Neural cell (in vitro differentiated cells): ENCODE measurements at regions not wholly inside any gene's neighbourhood (a gene's known extent, or its start where the extent isn't known, plus 50 kb on each side); places are given as distances from the start of the nearest gene placed in this dataset.

Experiments used
- H2AFZ ChIP-seq: fragments of 200-600, 300-800 bp; sonication (generic), shearing (Covaris generic); 2 replicates; pipeline ENCODE4 v1.6.0; 2014; ENCODE audit warnings: low read depth, mild to moderate bottlenecking, antibody characterized with exemption, low read length, moderate library complexity
- H3F3A ChIP-seq: fragments of 200-600 bp; shearing (Covaris generic); 2 replicates; pipeline ENCODE4 v1.6.1; 2016; ENCODE audit warnings: mild to moderate bottlenecking, moderate library complexity, mixed read lengths, antibody characterized with exemption, low read length; ENCODE audit not compliant: insufficient read depth, poor library complexity, severe bottlenecking
- H3K27ac ChIP-seq: fragments of 200-600, 300-800 bp; sonication (generic), shearing (Covaris generic); 2 replicates; pipeline ENCODE4 v1.5.1; 2014; ENCODE audit warnings: mild to moderate bottlenecking, low read length, moderate library complexity
- H3K27me3 ChIP-seq: fragments of 300-800, 200-600 bp; sonication (generic), shearing (Covaris generic); 2 replicates; pipeline ENCODE4 v1.6.0; 2014; ENCODE audit warnings: mild to moderate bottlenecking, low read depth, low read length, moderate library complexity; ENCODE audit not compliant: insufficient read depth
- H3K36me3 ChIP-seq: fragments of 300-800, 200-600 bp; sonication (generic), shearing (Covaris generic); 2 replicates; pipeline ENCODE4 v1.5.1; 2014; ENCODE audit warnings: mild to moderate bottlenecking, antibody characterized with exemption, low read length, moderate library complexity; ENCODE audit not compliant: insufficient read depth
- H3K4me2 ChIP-seq: fragments of 300-800, 200-600 bp; sonication (generic), shearing (Covaris generic); 2 replicates; pipeline ENCODE4 v1.6.0; 2014; ENCODE audit warnings: mild to moderate bottlenecking, low read length
- H3K4me3 ChIP-seq: fragments of 300-800, 200-600 bp; sonication (generic), shearing (Covaris generic); 2 replicates; pipeline ENCODE4 v1.5.1; 2014; ENCODE audit warnings: mild to moderate bottlenecking, low read length, moderate library complexity
- H3K79me2 ChIP-seq: fragments of 200-600 bp; shearing (Covaris generic); replicated peaks from 2 replicates; pipeline ENCODE4 v1.6.0; 2014; ENCODE audit warnings: mild to moderate bottlenecking, low read length, moderate library complexity; ENCODE audit not compliant: insufficient read depth
- H3K9ac ChIP-seq: fragments of 300-800, 200-600 bp; sonication (generic), shearing (Covaris generic); 2 replicates; pipeline ENCODE4 v1.6.1; 2016; ENCODE audit warnings: mild to moderate bottlenecking, low read length, mixed read lengths
- H3K9me2 ChIP-seq: fragments of 200-600 bp; shearing (Covaris generic); 2 replicates; pipeline ENCODE4 v1.6.1; 2016; ENCODE audit warnings: mild to moderate bottlenecking, low read length, mixed read lengths; ENCODE audit not compliant: insufficient read depth
- H3K9me3 ChIP-seq: fragments of 200-600, 300-800 bp; sonication (generic), shearing (Covaris generic); 2 replicates; pipeline ENCODE4 v1.6.1; 2016; ENCODE audit warnings: mild to moderate bottlenecking, mixed run types, low read length, moderate library complexity, mixed read lengths
- H4K20me1 ChIP-seq: fragments of 200-600 bp; shearing (Covaris generic); 2 replicates; pipeline ENCODE4 v1.6.1; 2016; ENCODE audit warnings: mild to moderate bottlenecking, mixed run types; ENCODE audit not compliant: insufficient read depth
- EP300 ChIP-seq: fragments of 450-650 bp; conservative IDR thresholded peaks from 2 replicates; pipeline ENCODE4 v1.6.1; 2014; ENCODE audit warnings: antibody characterized with exemption, mild to moderate bottlenecking, moderate library complexity; ENCODE audit not compliant: poor library complexity, severe bottlenecking
- EZH2 ChIP-seq: fragments of 200-600, 300-800 bp; shearing (Covaris generic), sonication (generic); IDR thresholded peaks from 2 replicates; pipeline ENCODE4 v1.6.1; 2014; ENCODE audit warnings: antibody characterized with exemption, low read length, borderline replicate concordance, mild to moderate bottlenecking; ENCODE audit not compliant: insufficient read depth, poor library complexity, severe bottlenecking
- MXI1 ChIP-seq: fragments of 450-650 bp; conservative IDR thresholded peaks from 2 replicates; pipeline ENCODE4 v1.6.1; 2014; ENCODE audit warnings: antibody characterized with exemption, mild to moderate bottlenecking; ENCODE audit not compliant: poor library complexity, severe bottlenecking
- POLR2AphosphoS5 ChIP-seq: IDR thresholded peaks from 2 replicates; pipeline ENCODE4 v1.6.1; 2012
- RAD21 ChIP-seq: fragments of 450-650 bp; conservative IDR thresholded peaks from 2 replicates; pipeline ENCODE4 v1.6.1; 2014; ENCODE audit warnings: antibody characterized with exemption, mild to moderate bottlenecking, moderate library complexity
- SMC3 ChIP-seq: fragments of 450-650 bp; conservative IDR thresholded peaks from 2 replicates; pipeline ENCODE4 v1.6.1; 2014; ENCODE audit warnings: antibody characterized with exemption, mild to moderate bottlenecking, moderate library complexity; ENCODE audit not compliant: poor library complexity
- TAF1 ChIP-seq: IDR thresholded peaks from 2 replicates; pipeline ENCODE4 v1.6.1; 2012; ENCODE audit warnings: low read depth
- TF ChIP-seq, protein P1 (sequence below): fragments of 450-650 bp; IDR thresholded peaks from 2 replicates; pipeline ENCODE4 v1.5.1; 2014; ENCODE audit warnings: antibody characterized with exemption, mild to moderate bottlenecking, moderate library complexity; ENCODE audit not compliant: poor library complexity, severe bottlenecking
- TF ChIP-seq, protein P2 (sequence below): IDR thresholded peaks from 2 replicates; pipeline ENCODE4 v1.6.1; 2012; ENCODE audit warnings: borderline replicate concordance

GRCh38 chr4:18180122-18180521 is 158.6 kb upstream of the LCORL start:
- Histone ChIP-seq H3K27me3 (no peaks in the 10 kb centered on the region), H3K79me2 (no peaks in the 10 kb centered on the region), H3K36me3 (no peaks in the 10 kb centered on the region), H4K20me1 (no peaks in the 10 kb centered on the region), H3K27ac (no peak overlapping the region), H3K9me3 (no peaks in the 10 kb centered on the region), H3F3A (no peaks in the 10 kb centered on the region), H3K9me2 (no peaks in the 10 kb centered on the region), H2AFZ (no peak overlapping the region), H3K4me3 (no peak overlapping the region), H3K4me2 (no peak overlapping the region), H3K9ac (no peak overlapping the region)
- TF ChIP-seq, protein P1, sequence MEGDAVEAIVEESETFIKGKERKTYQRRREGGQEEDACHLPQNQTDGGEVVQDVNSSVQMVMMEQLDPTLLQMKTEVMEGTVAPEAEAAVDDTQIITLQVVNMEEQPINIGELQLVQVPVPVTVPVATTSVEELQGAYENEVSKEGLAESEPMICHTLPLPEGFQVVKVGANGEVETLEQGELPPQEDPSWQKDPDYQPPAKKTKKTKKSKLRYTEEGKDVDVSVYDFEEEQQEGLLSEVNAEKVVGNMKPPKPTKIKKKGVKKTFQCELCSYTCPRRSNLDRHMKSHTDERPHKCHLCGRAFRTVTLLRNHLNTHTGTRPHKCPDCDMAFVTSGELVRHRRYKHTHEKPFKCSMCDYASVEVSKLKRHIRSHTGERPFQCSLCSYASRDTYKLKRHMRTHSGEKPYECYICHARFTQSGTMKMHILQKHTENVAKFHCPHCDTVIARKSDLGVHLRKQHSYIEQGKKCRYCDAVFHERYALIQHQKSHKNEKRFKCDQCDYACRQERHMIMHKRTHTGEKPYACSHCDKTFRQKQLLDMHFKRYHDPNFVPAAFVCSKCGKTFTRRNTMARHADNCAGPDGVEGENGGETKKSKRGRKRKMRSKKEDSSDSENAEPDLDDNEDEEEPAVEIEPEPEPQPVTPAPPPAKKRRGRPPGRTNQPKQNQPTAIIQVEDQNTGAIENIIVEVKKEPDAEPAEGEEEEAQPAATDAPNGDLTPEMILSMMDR: no peak
- no peak for TF ChIP-seq EZH2
- TF ChIP-seq, protein P2, sequence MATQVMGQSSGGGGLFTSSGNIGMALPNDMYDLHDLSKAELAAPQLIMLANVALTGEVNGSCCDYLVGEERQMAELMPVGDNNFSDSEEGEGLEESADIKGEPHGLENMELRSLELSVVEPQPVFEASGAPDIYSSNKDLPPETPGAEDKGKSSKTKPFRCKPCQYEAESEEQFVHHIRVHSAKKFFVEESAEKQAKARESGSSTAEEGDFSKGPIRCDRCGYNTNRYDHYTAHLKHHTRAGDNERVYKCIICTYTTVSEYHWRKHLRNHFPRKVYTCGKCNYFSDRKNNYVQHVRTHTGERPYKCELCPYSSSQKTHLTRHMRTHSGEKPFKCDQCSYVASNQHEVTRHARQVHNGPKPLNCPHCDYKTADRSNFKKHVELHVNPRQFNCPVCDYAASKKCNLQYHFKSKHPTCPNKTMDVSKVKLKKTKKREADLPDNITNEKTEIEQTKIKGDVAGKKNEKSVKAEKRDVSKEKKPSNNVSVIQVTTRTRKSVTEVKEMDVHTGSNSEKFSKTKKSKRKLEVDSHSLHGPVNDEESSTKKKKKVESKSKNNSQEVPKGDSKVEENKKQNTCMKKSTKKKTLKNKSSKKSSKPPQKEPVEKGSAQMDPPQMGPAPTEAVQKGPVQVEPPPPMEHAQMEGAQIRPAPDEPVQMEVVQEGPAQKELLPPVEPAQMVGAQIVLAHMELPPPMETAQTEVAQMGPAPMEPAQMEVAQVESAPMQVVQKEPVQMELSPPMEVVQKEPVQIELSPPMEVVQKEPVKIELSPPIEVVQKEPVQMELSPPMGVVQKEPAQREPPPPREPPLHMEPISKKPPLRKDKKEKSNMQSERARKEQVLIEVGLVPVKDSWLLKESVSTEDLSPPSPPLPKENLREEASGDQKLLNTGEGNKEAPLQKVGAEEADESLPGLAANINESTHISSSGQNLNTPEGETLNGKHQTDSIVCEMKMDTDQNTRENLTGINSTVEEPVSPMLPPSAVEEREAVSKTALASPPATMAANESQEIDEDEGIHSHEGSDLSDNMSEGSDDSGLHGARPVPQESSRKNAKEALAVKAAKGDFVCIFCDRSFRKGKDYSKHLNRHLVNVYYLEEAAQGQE: no peak
- no peak for TF ChIP-seq TAF1
- no peak for TF ChIP-seq RAD21
- no peak for TF ChIP-seq POLR2AphosphoS5

DNA sequence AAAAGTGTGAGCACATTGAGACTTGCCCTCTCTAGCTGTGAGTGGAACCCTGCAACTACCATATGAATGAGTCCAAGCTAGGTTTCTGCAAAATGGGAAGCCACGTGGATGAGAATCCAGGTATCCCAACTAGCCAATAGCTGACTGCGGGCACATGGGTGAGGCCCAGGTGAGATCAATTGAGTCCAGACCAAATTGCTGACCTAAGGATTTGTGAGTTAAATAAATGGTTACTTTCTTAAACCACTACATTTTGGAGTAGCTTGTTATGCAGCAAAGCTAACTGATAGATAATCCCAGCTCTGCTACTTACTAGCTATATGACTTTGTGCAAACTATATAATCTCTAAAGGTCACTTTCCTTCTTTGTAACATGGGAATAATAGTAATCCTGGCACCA is 150.3 kb upstream of the LCORL start:
- H2AFZ ChIP-seq: no peak overlapping the region
- no peaks in the 10 kb centered on the region for H3F3A ChIP-seq
- H3K4me2 ChIP-seq: no peak overlapping the region
- no peaks in the 10 kb centered on the region for H3K27me3 ChIP-seq
- no peak overlapping the region for H3K4me3 ChIP-seq
- no peak overlapping the region for H3K9ac ChIP-seq
- no peaks in the 10 kb centered on the region for H3K79me2 ChIP-seq
- no peaks in the 10 kb centered on the region for H3K9me2 ChIP-seq
- H3K9me3 ChIP-seq: no peaks in the 10 kb centered on the region
- no peak overlapping the region for H3K27ac ChIP-seq
- TF ChIP-seq, protein P2: no peak
- no peak for TF ChIP-seq POLR2AphosphoS5
- no peak for TF ChIP-seq MXI1
- TF ChIP-seq RAD21: no peak
- TF ChIP-seq EZH2: no peak
- TF ChIP-seq TAF1: no peak
- TF ChIP-seq SMC3: no peak
- TF ChIP-seq EP300: no peak
- TF ChIP-seq, protein P1: no peak
- no peaks in the 10 kb centered on the region for H4K20me1 ChIP-seq
- no peaks in the 10 kb centered on the region for H3K36me3 ChIP-seq
